Hepatocyte (in vitro differentiated cells): ENCODE measurements at regions not wholly inside any gene's neighbourhood (a gene's known extent, or its start where the extent isn't known, plus 50 kb on each side); places are given as distances from the start of the nearest gene placed in this dataset.

Source experiments
- DNase-seq: peaks from one replicate; pipeline ENCODE4 v3.0.0-alpha.2; 2016; ENCODE audit warnings: low spot score
- H2AFZ ChIP-seq: fragments of 200-600 bp; sonication (generic); 2 replicates; pipeline ENCODE4 v1.6.0; 2016; ENCODE audit warnings: antibody characterized with exemption, mild to moderate bottlenecking
- H3K27ac ChIP-seq: fragments of 200-600 bp; sonication (generic); 2 replicates; pipeline ENCODE4 v1.5.1; 2016; ENCODE audit warnings: mild to moderate bottlenecking
- H3K27me3 ChIP-seq: fragments of 200-600 bp; sonication (generic); 2 replicates; pipeline ENCODE4 v1.6.1; 2016
- H3K36me3 ChIP-seq: fragments of 200-600 bp; sonication (generic); replicated peaks from 2 replicates; pipeline ENCODE4 v1.5.1; 2016; ENCODE audit warnings: low read depth; ENCODE audit not compliant: insufficient read depth
- H3K4me1 ChIP-seq: fragments of 200-600 bp; sonication (generic); 2 replicates; pipeline ENCODE4 v1.5.1; 2016; ENCODE audit warnings: mild to moderate bottlenecking, moderate library complexity; ENCODE audit not compliant: insufficient read depth
- H3K4me2 ChIP-seq: fragments of 200-600 bp; sonication (generic); 2 replicates; pipeline ENCODE4 v1.6.0; 2016
- H3K4me3 ChIP-seq: fragments of 200-600 bp; sonication (generic); 2 replicates; pipeline ENCODE4 v1.5.1; 2016; ENCODE audit warnings: mild to moderate bottlenecking
- H3K79me2 ChIP-seq: fragments of 200-600 bp; sonication (generic); 2 replicates; pipeline ENCODE4 v1.6.0; 2017; ENCODE audit warnings: mild to moderate bottlenecking
- H3K9me2 ChIP-seq: fragments of 200-600 bp; sonication (generic); replicated peaks from 2 replicates; pipeline ENCODE4 v1.6.0; 2017; ENCODE audit warnings: mild to moderate bottlenecking; ENCODE audit not compliant: insufficient read depth
- H3K9me3 ChIP-seq: fragments of 200-600 bp; sonication (generic); 2 replicates; pipeline ENCODE4 v1.5.1; 2016; ENCODE audit warnings: low read depth, mild to moderate bottlenecking
- H4K20me1 ChIP-seq: fragments of 200-600 bp; sonication (generic); 2 replicates; pipeline ENCODE4 v1.6.0; 2016; ENCODE audit warnings: mild to moderate bottlenecking; ENCODE audit not compliant: insufficient read depth, poor library complexity, severe bottlenecking
- EZH2 ChIP-seq: fragments of 200-600 bp; sonication (generic); IDR thresholded peaks from 2 replicates; pipeline ENCODE4 v1.6.1; 2016; ENCODE audit warnings: antibody characterized with exemption, mild to moderate bottlenecking, borderline replicate concordance
- EZH2phosphoT487 ChIP-seq: fragments of 200-600 bp; sonication (generic); IDR thresholded peaks from one replicate; pipeline ENCODE4 v1.6.1; 2018; ENCODE audit warnings: antibody characterized with exemption, mild to moderate bottlenecking, low read depth, moderate library complexity; ENCODE audit not compliant: unreplicated experiment, severe bottlenecking
- WGBS: methylation state at CpG from one replicate; pipeline ENCODE4 v1.1.6; 2016; ENCODE audit warnings: low lambda C conversion rate; ENCODE audit errors: missing lambda C conversion rate; 5-methylcytosine and 5-hydroxymethylcytosine counted together
- TF ChIP-seq, protein P1 (sequence below): fragments of 200-600 bp; sonication (generic); IDR thresholded peaks from 2 replicates; pipeline ENCODE4 v1.5.1; 2016; ENCODE audit warnings: antibody characterized with exemption, mild to moderate bottlenecking; ENCODE audit not compliant: poor library complexity

GRCh38 chr16:5693426-5693825 is 595.8 kb upstream of the EEF2KMT start:
- Histone ChIP-seq H4K20me1 (no peaks in the 10 kb centered on the region), H3K4me1 (no peaks in the 10 kb centered on the region), H3K9me3 (no peaks in the 10 kb centered on the region), H3K27ac (no peak overlapping the region), H3K79me2 (no peaks in the 10 kb centered on the region), H3K36me3 (no peaks in the 10 kb centered on the region), H3K4me2 (no peak overlapping the region), H3K4me3 (no peak overlapping the region), H3K27me3 (no peaks in the 10 kb centered on the region), H2AFZ (no peak overlapping the region), H3K9me2 (no peaks in the 10 kb centered on the region)
- WGBS, result 91% methylated on average over 3 of the region's 3 CpGs
- no peak for DNase-seq
- TF ChIP-seq EZH2 (no peak), EZH2phosphoT487 (no peak)
- TF ChIP-seq, protein P1, sequence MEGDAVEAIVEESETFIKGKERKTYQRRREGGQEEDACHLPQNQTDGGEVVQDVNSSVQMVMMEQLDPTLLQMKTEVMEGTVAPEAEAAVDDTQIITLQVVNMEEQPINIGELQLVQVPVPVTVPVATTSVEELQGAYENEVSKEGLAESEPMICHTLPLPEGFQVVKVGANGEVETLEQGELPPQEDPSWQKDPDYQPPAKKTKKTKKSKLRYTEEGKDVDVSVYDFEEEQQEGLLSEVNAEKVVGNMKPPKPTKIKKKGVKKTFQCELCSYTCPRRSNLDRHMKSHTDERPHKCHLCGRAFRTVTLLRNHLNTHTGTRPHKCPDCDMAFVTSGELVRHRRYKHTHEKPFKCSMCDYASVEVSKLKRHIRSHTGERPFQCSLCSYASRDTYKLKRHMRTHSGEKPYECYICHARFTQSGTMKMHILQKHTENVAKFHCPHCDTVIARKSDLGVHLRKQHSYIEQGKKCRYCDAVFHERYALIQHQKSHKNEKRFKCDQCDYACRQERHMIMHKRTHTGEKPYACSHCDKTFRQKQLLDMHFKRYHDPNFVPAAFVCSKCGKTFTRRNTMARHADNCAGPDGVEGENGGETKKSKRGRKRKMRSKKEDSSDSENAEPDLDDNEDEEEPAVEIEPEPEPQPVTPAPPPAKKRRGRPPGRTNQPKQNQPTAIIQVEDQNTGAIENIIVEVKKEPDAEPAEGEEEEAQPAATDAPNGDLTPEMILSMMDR, result no peak

- 94% methylated on average over 3 of the region's 3 CpGs for WGBS
These were observed 584.4 kb upstream of the EEF2KMT start for GRCh38 chr16:5681966-5682365.

GRCh38 chr16:5678371-5678770 is 580.8 kb upstream of the EEF2KMT start:
- Histone ChIP-seq H3K27me3 (no peaks in the 10 kb centered on the region), H3K36me3 (no peaks in the 10 kb centered on the region), H2AFZ (no peak overlapping the region), H3K9me2 (no peaks in the 10 kb centered on the region), H3K9me3 (no peaks in the 10 kb centered on the region), H3K4me3 (no peak overlapping the region), H3K79me2 (no peaks in the 10 kb centered on the region), H3K27ac (no peak overlapping the region), H3K4me2 (no peak overlapping the region), H3K4me1 (no peaks in the 10 kb centered on the region), H4K20me1 (no peaks in the 10 kb centered on the region)
- TF ChIP-seq EZH2, result no peak
- TF ChIP-seq, protein P1, result no peak
- TF ChIP-seq EZH2phosphoT487, result no peak
- peak; percentile 24 for DNase-seq
- WGBS, result 29% methylated on average over 7 of the region's 7 CpGs

More at GRCh38 chr16:5681966-5682365, 584.4 kb upstream of the EEF2KMT start:
- H3K4me1 ChIP-seq, result no peaks in the 10 kb centered on the region
- no peaks in the 10 kb centered on the region for H3K79me2 ChIP-seq
- no peak overlapping the region for H3K4me2 ChIP-seq
- no peak overlapping the region for H2AFZ ChIP-seq
- no peaks in the 10 kb centered on the region for H3K27me3 ChIP-seq
- H3K9me3 ChIP-seq, result no peaks in the 10 kb centered on the region
- no peak overlapping the region for H3K4me3 ChIP-seq
- H4K20me1 ChIP-seq, result no peaks in the 10 kb centered on the region
- TF ChIP-seq, protein P1, result no peak
- TF ChIP-seq EZH2, result no peak
- no peak for TF ChIP-seq EZH2phosphoT487
- no peak overlapping the region for H3K27ac ChIP-seq
- no peaks in the 10 kb centered on the region for H3K9me2 ChIP-seq
- DNase-seq, result no peak
- no peaks in the 10 kb centered on the region for H3K36me3 ChIP-seq

GRCh38 chr16:5671421-5671820 is 573.8 kb upstream of the EEF2KMT start:
- H3K27me3 ChIP-seq, result no peaks in the 10 kb centered on the region
- DNase-seq, result no peak
- no peak overlapping the region for H2AFZ ChIP-seq
- H3K9me2 ChIP-seq, result no peaks in the 10 kb centered on the region
- no peaks in the 10 kb centered on the region for H3K36me3 ChIP-seq
- WGBS, result 85% methylated on average over 2 of the region's 2 CpGs
- H4K20me1 ChIP-seq, result no peaks in the 10 kb centered on the region
- H3K4me2 ChIP-seq, result no peak overlapping the region
- H3K27ac ChIP-seq, result no peak overlapping the region
- no peak overlapping the region for H3K4me3 ChIP-seq
- no peaks in the 10 kb centered on the region for H3K9me3 ChIP-seq
- no peaks in the 10 kb centered on the region for H3K79me2 ChIP-seq
- H3K4me1 ChIP-seq, result no peaks in the 10 kb centered on the region
- TF ChIP-seq EZH2 (no peak), EZH2phosphoT487 (no peak)
- TF ChIP-seq, protein P1, result no peak
